IMR-90 (cell line): ENCODE measurements at regions not wholly inside any gene's neighbourhood (a gene's known extent, or its start where the extent isn't known, plus 50 kb on each side); places are given as distances from the start of the nearest gene placed in this dataset.

Experiments used
- ATAC-seq: fragments of 200-7000 bp; cut with Tn5 transposase; 2 replicates; pipeline ENCODE4 v1.9.1; 2020; ENCODE audit warnings: low read depth, mild to moderate bottlenecking, moderate library complexity
- BruUV-seq: library from RNA; stranded (reverse); fragments of 400-500 nt; replicated peaks from 2 replicates; lab custom pipeline; 2021; lab: Mats Ljungman, UMichigan
- CTCF ChIA-PET: fragments of 300-600 bp; formaldehyde crosslinking; extraction: SDS; loops from one replicate; lab custom pipeline; 2021; ENCODE audit warnings: antibody characterized with exemption; lab: Yijun Ruan, JAX
- POLR2A ChIA-PET: fragments of 300-600 bp; sonication (Branson Sonifier 250); formaldehyde crosslinking; loops from one replicate; lab custom pipeline; 2022; ENCODE audit warnings: antibody characterized with exemption; ENCODE audit not compliant: unreplicated experiment; lab: Charles Lee
- DNase-seq: peaks from one replicate; pipeline ENCODE4 v3.0.0; 2013
- H2AFZ ChIP-seq: replicated peaks from 2 replicates; pipeline ENCODE3; 2013; ENCODE audit warnings: low read length, mild to moderate bottlenecking; ENCODE audit not compliant: poor library complexity
- H2AK5ac ChIP-seq: 2 replicates; pipeline ENCODE4 v1.6.1; 2013; ENCODE audit warnings: low read depth, low read length, inconsistent platforms
- H2AK9ac ChIP-seq: replicated peaks from 2 replicates; pipeline ENCODE3; 2013; ENCODE audit warnings: mild to moderate bottlenecking, low read depth, low read length, moderate library complexity; ENCODE audit not compliant: poor library complexity
- H2BK120ac ChIP-seq: 2 replicates; pipeline ENCODE4 v1.6.1; 2013; ENCODE audit warnings: low read depth, low read length, inconsistent platforms
- H2BK15ac ChIP-seq: 3 replicates; pipeline ENCODE4 v1.6.1; 2013; ENCODE audit warnings: low read depth, low read length, inconsistent platforms
- H2BK20ac ChIP-seq: 2 replicates; pipeline ENCODE4 v1.6.1; 2013; ENCODE audit warnings: low read depth, mild to moderate bottlenecking, inconsistent platforms, low read length, moderate library complexity
- H2BK5ac ChIP-seq: 2 replicates; pipeline ENCODE4 v1.6.1; 2013; ENCODE audit warnings: mild to moderate bottlenecking, low read depth, low read length, inconsistent platforms; ENCODE audit not compliant: poor library complexity, severe bottlenecking
- H3K14ac ChIP-seq: replicated peaks from 2 replicates; pipeline ENCODE4 v1.6.1; 2013; ENCODE audit warnings: low read depth, low read length, inconsistent platforms
- H3K18ac ChIP-seq: 2 replicates; pipeline ENCODE4 v1.6.1; 2013; ENCODE audit warnings: low read depth, low read length, control low read depth
- H3K23ac ChIP-seq: 2 replicates; pipeline ENCODE4 v1.6.1; 2013; ENCODE audit warnings: low read depth, low read length, inconsistent platforms
- H3K27ac ChIP-seq: 2 replicates; pipeline ENCODE4 v1.5.1; 2013; ENCODE audit warnings: mild to moderate bottlenecking, control low read depth, low read length; ENCODE audit not compliant: insufficient read depth
- H3K27me3 ChIP-seq: 2 replicates; pipeline ENCODE4 v1.6.1; 2013; ENCODE audit warnings: low read length; ENCODE audit not compliant: control insufficient read depth, insufficient read depth
- H3K36me3 ChIP-seq: 2 replicates; pipeline ENCODE4 v1.6.1; 2013; ENCODE audit warnings: low read length, mixed read lengths; ENCODE audit not compliant: control insufficient read depth, insufficient read depth
- H3K4ac ChIP-seq: 2 replicates; pipeline ENCODE4 v1.6.1; 2013; ENCODE audit warnings: low read depth, low read length, inconsistent platforms
- H3K4me1 ChIP-seq: 2 replicates; pipeline ENCODE4 v1.6.1; 2013; ENCODE audit warnings: low read length, mixed read lengths; ENCODE audit not compliant: control insufficient read depth, insufficient read depth
- H3K4me2 ChIP-seq: 2 replicates; pipeline ENCODE4 v1.6.1; 2013; ENCODE audit warnings: low read depth, mild to moderate bottlenecking, control low read depth, low read length, moderate library complexity
- H3K4me3 ChIP-seq: 2 replicates; pipeline ENCODE4 v1.5.1; 2013; ENCODE audit warnings: low read depth, mild to moderate bottlenecking, control low read depth, low read length, moderate library complexity; ENCODE audit not compliant: insufficient read depth
- H3K56ac ChIP-seq: 2 replicates; pipeline ENCODE4 v1.6.1; 2013; ENCODE audit warnings: low read length, inconsistent platforms; ENCODE audit not compliant: insufficient read depth; ENCODE audit errors: extremely low read depth
- H3K79me1 ChIP-seq, 2 experiments: 2 replicates each; pipeline ENCODE4 v1.6.1; 2013; ENCODE audit warnings: low read length in 2 of 2, inconsistent platforms in 1 of 2, low read depth in 1 of 2
- H3K9ac ChIP-seq: 2 replicates; pipeline ENCODE4 v1.6.1; 2013; ENCODE audit warnings: low read depth, low read length, control low read depth
- H3K9me1 ChIP-seq: 2 replicates; pipeline ENCODE4 v1.6.1; 2013; ENCODE audit warnings: low read length, inconsistent platforms; ENCODE audit not compliant: insufficient read depth
- H3K9me3 ChIP-seq: 2 replicates; pipeline ENCODE4 v1.6.1; 2013; ENCODE audit warnings: low read length; ENCODE audit not compliant: control insufficient read depth, insufficient read depth
- H4K20me1 ChIP-seq: 2 replicates; pipeline ENCODE4 v1.6.1; 2013; ENCODE audit warnings: low read length, inconsistent platforms; ENCODE audit not compliant: insufficient read depth
- H4K5ac ChIP-seq: 2 replicates; pipeline ENCODE4 v1.6.1; 2013; ENCODE audit warnings: mild to moderate bottlenecking, low read depth, low read length, control low read depth
- H4K8ac ChIP-seq, 2 experiments: 2 replicates each; pipeline ENCODE4 v1.6.1; 2013; ENCODE audit warnings: low read depth in 2 of 2, low read length in 2 of 2, control low read depth in 1 of 2, inconsistent platforms in 1 of 2
- H4K91ac ChIP-seq: 2 replicates; pipeline ENCODE4 v1.6.1; 2013; ENCODE audit warnings: low read depth, low read length, inconsistent platforms; ENCODE audit not compliant: insufficient read depth
- BHLHE40 ChIP-seq: fragments of 150-350 bp; IDR thresholded peaks from 2 replicates; pipeline ENCODE4 v1.6.1; 2016; ENCODE audit warnings: mild to moderate bottlenecking, low read depth, low read length
- CEBPB ChIP-seq: IDR thresholded peaks from 2 replicates; pipeline ENCODE4 v1.6.1; 2012; ENCODE audit warnings: low read depth, low read length, improper control_type of control experiment
- CHD1 ChIP-seq: IDR thresholded peaks from 2 replicates; pipeline ENCODE4 v1.6.1; 2012; ENCODE audit warnings: low read depth, low read length, improper control_type of control experiment
- ELK1 ChIP-seq: fragments of 150-350 bp; IDR thresholded peaks from 2 replicates; pipeline ENCODE4 v1.6.1; 2016; ENCODE audit warnings: low read depth, mild to moderate bottlenecking, low read length, moderate library complexity, borderline replicate concordance
- MXI1 ChIP-seq: IDR thresholded peaks from 2 replicates; pipeline ENCODE4 v1.6.1; 2012; ENCODE audit warnings: low read depth, mild to moderate bottlenecking, low read length, moderate library complexity, borderline replicate concordance
- NFE2L2 ChIP-seq: fragments of 150-350 bp; IDR thresholded peaks from 2 replicates; pipeline ENCODE4 v1.6.1; 2016; ENCODE audit warnings: low read depth, mild to moderate bottlenecking, low read length
- RAD21 ChIP-seq: IDR thresholded peaks from 2 replicates; pipeline ENCODE4 v1.6.1; 2012; ENCODE audit warnings: low read length, improper control_type of control experiment
- RCOR1 ChIP-seq: IDR thresholded peaks from 2 replicates; pipeline ENCODE4 v1.6.1; 2012; ENCODE audit warnings: mild to moderate bottlenecking, low read length, improper control_type of control experiment; ENCODE audit not compliant: insufficient replicate concordance
- RFX5 ChIP-seq: IDR thresholded peaks from 2 replicates; pipeline ENCODE4 v1.8.0; 2012; ENCODE audit warnings: low read depth, mild to moderate bottlenecking, low read length, moderate library complexity
- SMC3 ChIP-seq: fragments of 150-350 bp; IDR thresholded peaks from 2 replicates; pipeline ENCODE4 v1.6.1; 2016; ENCODE audit warnings: low read depth, mild to moderate bottlenecking, antibody characterized with exemption, low read length, moderate library complexity
- USF2 ChIP-seq: fragments of 150-350 bp; IDR thresholded peaks from 2 replicates; pipeline ENCODE4 v1.6.1; 2017; ENCODE audit warnings: mild to moderate bottlenecking, antibody characterized with exemption, low read length, low read depth
- WGBS, 2 experiments: methylation state at CpG; one replicate each; pipeline versions ENCODE4 v1.1.5 to v1.1.7; 2013; ENCODE audit warnings: missing lambda C conversion rate in 2 of 2; ENCODE audit not compliant: insufficient read length in 1 of 2; ENCODE audit errors: extremely low coverage in 2 of 2; 5-methylcytosine and 5-hydroxymethylcytosine counted together
- dilution Hi-C: fragments of 300-500 bp; cut with HindIII; formaldehyde crosslinking; loops from one replicate; pipeline ENCODE4 v1.14.3; 2018; ENCODE audit warnings: low sequenced_read_pairs; ENCODE audit not compliant: unreplicated experiment
- in situ Hi-C: fragments of 300-500 bp; cut with MboI; formaldehyde crosslinking; loops from 3 replicates; pipeline ENCODE4 v1.14.3; 2019; ENCODE audit warnings: low sequenced_read_pairs, inconsistent platforms, mixed read lengths
- intact Hi-C: fragments of 100-400 bp; cut with micrococcal nuclease; formaldehyde crosslinking; loops from 2 replicates; pipeline ENCODE4 v1.10.0; 2022

GRCh38 chr18:37779220-37779619, 213.6 kb upstream of the CELF4 start:
- no peak for TF ChIP-seq NFE2L2
- no peak for TF ChIP-seq RCOR1
- no peak for TF ChIP-seq CHD1
- no peak for TF ChIP-seq MXI1
- no peak for TF ChIP-seq SMC3
- no peak for TF ChIP-seq CEBPB
- no peak for TF ChIP-seq ELK1
- TF ChIP-seq RAD21: no peak
- TF ChIP-seq USF2: no peak
- no peak for TF ChIP-seq BHLHE40
- TF ChIP-seq RFX5: no peak
- dilution Hi-C loops (no loop called here), intact Hi-C loops (no loop called here), in situ Hi-C loops (no loop called here)
- ATAC-seq (no peak), DNase-seq (no peak)
- no peak overlapping the region for H3K18ac ChIP-seq
- ChIA-PET POLR2A (no interaction called here), CTCF (no interaction called here)
- H3K36me3 ChIP-seq: no peaks in the 10 kb centered on the region
- no peaks in the 10 kb centered on the region for H3K79me1 ChIP-seq
- H3K4ac ChIP-seq: no peak overlapping the region
- no peaks in the 10 kb centered on the region for H3K9me1 ChIP-seq
- no peak overlapping the region for H2BK5ac ChIP-seq
- no peak overlapping the region for H4K5ac ChIP-seq
- no peak overlapping the region for H2BK20ac ChIP-seq
- no peak overlapping the region for H3K14ac ChIP-seq
- no peaks in the 10 kb centered on the region for H3K4me1 ChIP-seq
- no peak overlapping the region for H3K9ac ChIP-seq
- no peak overlapping the region for H2AFZ ChIP-seq
- H2BK15ac ChIP-seq: no peak overlapping the region
- H3K56ac ChIP-seq: no peak overlapping the region
- no TSS peak for BruUV-seq
- H3K4me2 ChIP-seq: no peak overlapping the region
- H3K9me3 ChIP-seq: peaks cover 23% of the 10 kb centered on the region; the same call in 1 of the 2 replicates
- H2AK9ac ChIP-seq: no peak overlapping the region
- WGBS, 2 experiments: 63% methylated on average over 2 of the region's 7 CpGs; no CpG with 5 or more reads in 1 of the 2 experiments
- no peak overlapping the region for H4K8ac ChIP-seq
- no peak overlapping the region for H2AK5ac ChIP-seq
- no peak overlapping the region for H3K4me3 ChIP-seq
- H3K27ac ChIP-seq: no peak overlapping the region
- no peak overlapping the region for H3K23ac ChIP-seq
- H4K20me1 ChIP-seq: no peaks in the 10 kb centered on the region
- H4K91ac ChIP-seq: no peak overlapping the region
- no peaks in the 10 kb centered on the region for H3K27me3 ChIP-seq
- no peak overlapping the region for H2BK120ac ChIP-seq
